Erythroblast (primary cell): ENCODE measurements at regions not wholly inside any gene's neighbourhood (a gene's known extent, or its start where the extent isn't known, plus 50 kb on each side); places are given as distances from the start of the nearest gene placed in this dataset.

Experiments used
- GATA1 ChIP-seq: IDR thresholded peaks from 2 replicates; pipeline ENCODE4 v1.6.1; 2011; ENCODE audit warnings: low read depth, mild to moderate bottlenecking, control low read depth, low read length, moderate library complexity
- POLR2A ChIP-seq: IDR thresholded peaks from 2 replicates; pipeline ENCODE4 v1.6.1; 2011; ENCODE audit warnings: mild to moderate bottlenecking, low read length

DNA sequence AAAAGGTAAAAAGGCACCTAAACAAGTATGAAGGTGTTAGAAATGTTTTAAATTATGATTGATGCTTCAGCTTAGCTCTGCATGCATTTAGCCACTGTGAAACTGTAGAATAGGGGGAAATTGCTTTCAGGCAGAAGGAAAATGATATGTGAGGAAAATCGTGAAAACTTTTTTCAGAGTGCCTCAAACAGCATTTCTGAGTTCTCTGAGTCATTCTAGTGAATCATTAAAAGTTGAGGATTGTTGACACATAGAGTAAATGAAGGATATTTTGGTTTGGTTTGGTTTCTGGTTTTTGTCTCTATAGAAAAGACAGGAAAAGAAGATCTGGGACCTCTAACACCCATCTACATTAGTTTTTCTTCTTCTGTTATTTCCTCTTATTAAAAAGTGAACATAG lies 332.5 kb upstream of the TRAM1L1 start:
- TF ChIP-seq POLR2A (no peak), GATA1 (no peak)
